Neural cell (in vitro differentiated cells): ENCODE measurements at regions not wholly inside any gene's neighbourhood (a gene's known extent, or its start where the extent isn't known, plus 50 kb on each side); places are given as distances from the start of the nearest gene placed in this dataset.

Experiments
- H2AFZ ChIP-seq: fragments of 200-600, 300-800 bp; sonication (generic), shearing (Covaris generic); 2 replicates; pipeline ENCODE4 v1.6.0; 2014; ENCODE audit warnings: low read depth, mild to moderate bottlenecking, antibody characterized with exemption, low read length, moderate library complexity
- H3F3A ChIP-seq: fragments of 200-600 bp; shearing (Covaris generic); 2 replicates; pipeline ENCODE4 v1.6.1; 2016; ENCODE audit warnings: mild to moderate bottlenecking, moderate library complexity, mixed read lengths, antibody characterized with exemption, low read length; ENCODE audit not compliant: insufficient read depth, poor library complexity, severe bottlenecking
- H3K27ac ChIP-seq: fragments of 200-600, 300-800 bp; sonication (generic), shearing (Covaris generic); 2 replicates; pipeline ENCODE4 v1.5.1; 2014; ENCODE audit warnings: mild to moderate bottlenecking, low read length, moderate library complexity
- H3K27me3 ChIP-seq: fragments of 300-800, 200-600 bp; sonication (generic), shearing (Covaris generic); 2 replicates; pipeline ENCODE4 v1.6.0; 2014; ENCODE audit warnings: mild to moderate bottlenecking, low read depth, low read length, moderate library complexity; ENCODE audit not compliant: insufficient read depth
- H3K36me3 ChIP-seq: fragments of 300-800, 200-600 bp; sonication (generic), shearing (Covaris generic); 2 replicates; pipeline ENCODE4 v1.5.1; 2014; ENCODE audit warnings: mild to moderate bottlenecking, antibody characterized with exemption, low read length, moderate library complexity; ENCODE audit not compliant: insufficient read depth
- H3K4me2 ChIP-seq: fragments of 300-800, 200-600 bp; sonication (generic), shearing (Covaris generic); 2 replicates; pipeline ENCODE4 v1.6.0; 2014; ENCODE audit warnings: mild to moderate bottlenecking, low read length
- H3K4me3 ChIP-seq: fragments of 300-800, 200-600 bp; sonication (generic), shearing (Covaris generic); 2 replicates; pipeline ENCODE4 v1.5.1; 2014; ENCODE audit warnings: mild to moderate bottlenecking, low read length, moderate library complexity
- H3K79me2 ChIP-seq: fragments of 200-600 bp; shearing (Covaris generic); replicated peaks from 2 replicates; pipeline ENCODE4 v1.6.0; 2014; ENCODE audit warnings: mild to moderate bottlenecking, low read length, moderate library complexity; ENCODE audit not compliant: insufficient read depth
- H3K9ac ChIP-seq: fragments of 300-800, 200-600 bp; sonication (generic), shearing (Covaris generic); 2 replicates; pipeline ENCODE4 v1.6.1; 2016; ENCODE audit warnings: mild to moderate bottlenecking, low read length, mixed read lengths
- H3K9me2 ChIP-seq: fragments of 200-600 bp; shearing (Covaris generic); 2 replicates; pipeline ENCODE4 v1.6.1; 2016; ENCODE audit warnings: mild to moderate bottlenecking, low read length, mixed read lengths; ENCODE audit not compliant: insufficient read depth
- H3K9me3 ChIP-seq: fragments of 200-600, 300-800 bp; sonication (generic), shearing (Covaris generic); 2 replicates; pipeline ENCODE4 v1.6.1; 2016; ENCODE audit warnings: mild to moderate bottlenecking, mixed run types, low read length, moderate library complexity, mixed read lengths
- H4K20me1 ChIP-seq: fragments of 200-600 bp; shearing (Covaris generic); 2 replicates; pipeline ENCODE4 v1.6.1; 2016; ENCODE audit warnings: mild to moderate bottlenecking, mixed run types; ENCODE audit not compliant: insufficient read depth
- CTCF ChIP-seq: fragments of 450-650 bp; IDR thresholded peaks from 2 replicates; pipeline ENCODE4 v1.5.1; 2014; ENCODE audit warnings: antibody characterized with exemption, mild to moderate bottlenecking, moderate library complexity; ENCODE audit not compliant: poor library complexity, severe bottlenecking
- EP300 ChIP-seq: fragments of 450-650 bp; conservative IDR thresholded peaks from 2 replicates; pipeline ENCODE4 v1.6.1; 2014; ENCODE audit warnings: antibody characterized with exemption, mild to moderate bottlenecking, moderate library complexity; ENCODE audit not compliant: poor library complexity, severe bottlenecking
- EZH2 ChIP-seq: fragments of 200-600, 300-800 bp; shearing (Covaris generic), sonication (generic); IDR thresholded peaks from 2 replicates; pipeline ENCODE4 v1.6.1; 2014; ENCODE audit warnings: antibody characterized with exemption, low read length, borderline replicate concordance, mild to moderate bottlenecking; ENCODE audit not compliant: insufficient read depth, poor library complexity, severe bottlenecking
- MXI1 ChIP-seq: fragments of 450-650 bp; conservative IDR thresholded peaks from 2 replicates; pipeline ENCODE4 v1.6.1; 2014; ENCODE audit warnings: antibody characterized with exemption, mild to moderate bottlenecking; ENCODE audit not compliant: poor library complexity, severe bottlenecking
- POLR2AphosphoS5 ChIP-seq: IDR thresholded peaks from 2 replicates; pipeline ENCODE4 v1.6.1; 2012
- RAD21 ChIP-seq: fragments of 450-650 bp; conservative IDR thresholded peaks from 2 replicates; pipeline ENCODE4 v1.6.1; 2014; ENCODE audit warnings: antibody characterized with exemption, mild to moderate bottlenecking, moderate library complexity
- REST ChIP-seq: IDR thresholded peaks from 2 replicates; pipeline ENCODE4 v1.6.1; 2012; ENCODE audit warnings: borderline replicate concordance
- SMC3 ChIP-seq: fragments of 450-650 bp; conservative IDR thresholded peaks from 2 replicates; pipeline ENCODE4 v1.6.1; 2014; ENCODE audit warnings: antibody characterized with exemption, mild to moderate bottlenecking, moderate library complexity; ENCODE audit not compliant: poor library complexity
- TAF1 ChIP-seq: IDR thresholded peaks from 2 replicates; pipeline ENCODE4 v1.6.1; 2012; ENCODE audit warnings: low read depth

DNA sequence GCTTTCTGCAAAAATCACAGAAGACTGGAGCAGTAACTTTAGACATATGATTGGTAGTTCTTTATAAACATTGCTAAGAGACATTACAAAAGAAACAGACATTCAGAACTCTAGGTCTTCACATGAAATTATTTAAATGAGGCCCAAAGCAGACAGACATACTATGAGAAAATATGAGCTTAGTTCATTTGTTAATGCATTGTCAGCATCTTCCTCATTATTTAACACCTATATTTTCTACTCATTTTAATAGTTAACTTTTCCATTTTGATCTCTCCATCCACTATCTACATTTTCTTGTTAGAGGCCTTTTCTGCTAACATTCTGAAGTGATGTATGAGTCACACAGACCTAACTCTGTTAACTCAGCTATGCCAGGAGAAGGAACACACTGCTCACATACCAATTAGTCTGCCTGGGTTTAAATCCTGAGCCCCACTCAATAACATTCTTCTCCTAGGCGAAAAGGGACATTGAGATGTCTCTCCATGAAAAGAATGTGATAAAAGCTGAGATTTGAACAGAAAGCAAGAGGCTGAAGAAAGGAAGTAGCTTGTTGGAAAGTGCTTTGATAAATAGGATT lies 400.3 kb upstream of the PKDCC start:
- Histone ChIP-seq H3K9me2 (no peaks in the 10 kb centered on the region), H3K27me3 (no peaks in the 10 kb centered on the region), H2AFZ (no peak overlapping the region), H4K20me1 (no peaks in the 10 kb centered on the region), H3K9ac (no peak overlapping the region), H3F3A (no peaks in the 10 kb centered on the region), H3K4me2 (no peak overlapping the region), H3K9me3 (no peaks in the 10 kb centered on the region), H3K79me2 (no peaks in the 10 kb centered on the region), H3K4me3 (no peak overlapping the region), H3K36me3 (no peaks in the 10 kb centered on the region), H3K27ac (no peak overlapping the region)
- TF ChIP-seq MXI1 (no peak), POLR2AphosphoS5 (no peak), EP300 (no peak), TAF1 (no peak), REST (no peak), CTCF (no peak), RAD21 (no peak), SMC3 (no peak), EZH2 (no peak)

- Histone ChIP-seq H3K9me2 (no peaks in the 10 kb centered on the region), H3K9ac (no peak overlapping the region), H2AFZ (no peak overlapping the region), H4K20me1 (no peaks in the 10 kb centered on the region), H3K27ac (no peak overlapping the region), H3F3A (no peaks in the 10 kb centered on the region), H3K79me2 (no peaks in the 10 kb centered on the region), H3K4me2 (no peak overlapping the region), H3K4me3 (no peak overlapping the region), H3K9me3 (no peaks in the 10 kb centered on the region), H3K36me3 (no peaks in the 10 kb centered on the region), H3K27me3 (no peaks in the 10 kb centered on the region)
- TF ChIP-seq MXI1 (no peak), CTCF (no peak), TAF1 (no peak), REST (no peak), RAD21 (no peak), POLR2AphosphoS5 (no peak), EZH2 (no peak), EP300 (no peak), SMC3 (no peak)
Observed at GRCh38 chr2:41657226-41657625, 390.6 kb upstream of the PKDCC start.
